Astrocyte (in vitro differentiated cells and primary cell): ENCODE measurements at regions not wholly inside any gene's neighbourhood (a gene's known extent, or its start where the extent isn't known, plus 50 kb on each side); places are given as distances from the start of the nearest gene placed in this dataset.

ENCODE experiments used
- DNase-seq: peaks from one replicate; pipeline ENCODE4 v3.0.0-alpha.2; 2010; ENCODE audit warnings: low read depth
- FAIRE-seq: peaks from 2 replicates; lab custom pipeline; 2011; peaks lifted over from hg19 to GRCh38; lab: Jason Lieb, UNC
- H2AFZ ChIP-seq: 2 replicates; pipeline ENCODE4 v1.6.0; 2012; ENCODE audit warnings: low read depth, low read length, inconsistent platforms
- H3K27ac ChIP-seq: 2 replicates; pipeline ENCODE4 v1.5.1; 2011; ENCODE audit warnings: low read depth, low read length, inconsistent platforms
- H3K27me3 ChIP-seq: 2 replicates; pipeline ENCODE4 v1.6.0; 2011; ENCODE audit warnings: low read length, inconsistent platforms; ENCODE audit not compliant: insufficient read depth
- H3K36me3 ChIP-seq: 2 replicates; pipeline ENCODE4 v1.5.1; 2011; ENCODE audit warnings: low read length, inconsistent platforms; ENCODE audit not compliant: insufficient read depth
- H3K4me1 ChIP-seq: 2 replicates; pipeline ENCODE4 v1.5.1; 2011; ENCODE audit warnings: low read length, inconsistent platforms; ENCODE audit not compliant: insufficient read depth
- H3K4me2 ChIP-seq: 2 replicates; pipeline ENCODE4 v1.6.0; 2012; ENCODE audit warnings: low read length, inconsistent platforms
- H3K4me3 ChIP-seq: 2 replicates; pipeline ENCODE4 v1.5.1; 2011; ENCODE audit warnings: low read depth, mild to moderate bottlenecking, low read length, inconsistent platforms; ENCODE audit not compliant: insufficient read depth
- H3K79me2 ChIP-seq: 2 replicates; pipeline ENCODE4 v1.6.0; 2012; ENCODE audit warnings: mild to moderate bottlenecking, low read length, inconsistent platforms; ENCODE audit not compliant: insufficient read depth
- H3K9ac ChIP-seq: 2 replicates; pipeline ENCODE4 v1.6.0; 2012; ENCODE audit warnings: mild to moderate bottlenecking, low read length, inconsistent platforms
- H3K9me3 ChIP-seq: 2 replicates; pipeline ENCODE4 v1.5.1; 2012; ENCODE audit warnings: low read depth, mild to moderate bottlenecking, low read length, inconsistent platforms; ENCODE audit not compliant: insufficient read depth
- H4K20me1 ChIP-seq: 2 replicates; pipeline ENCODE4 v1.6.0; 2012; ENCODE audit warnings: low read length, inconsistent platforms; ENCODE audit not compliant: insufficient read depth
- H3K27ac Mint-ChIP-seq: one replicate; pipeline ENCODE4 v1.8.0; 2021; ENCODE audit warnings: mild to moderate bottlenecking, mixed read lengths; ENCODE audit not compliant: unreplicated experiment
- H3K27me3 Mint-ChIP-seq: one replicate; pipeline ENCODE4 v1.8.0; 2021; ENCODE audit warnings: low read depth, mixed read lengths; ENCODE audit not compliant: unreplicated experiment
- H3K36me3 Mint-ChIP-seq: one replicate; pipeline ENCODE4 v1.8.0; 2021; ENCODE audit warnings: low read depth, mixed read lengths; ENCODE audit not compliant: unreplicated experiment
- H3K4me1 Mint-ChIP-seq: one replicate; pipeline ENCODE4 v1.8.0; 2021; ENCODE audit warnings: low read depth, mixed read lengths; ENCODE audit not compliant: unreplicated experiment
- H3K4me3 Mint-ChIP-seq: one replicate; pipeline ENCODE4 v1.8.0; 2021; ENCODE audit warnings: mild to moderate bottlenecking, moderate library complexity, mixed read lengths; ENCODE audit not compliant: unreplicated experiment
- H3K9me3 Mint-ChIP-seq: one replicate; pipeline ENCODE4 v1.8.0; 2021; ENCODE audit warnings: mild to moderate bottlenecking, mixed read lengths; ENCODE audit not compliant: unreplicated experiment
- EZH2 ChIP-seq: IDR thresholded peaks from 2 replicates; pipeline ENCODE4 v1.6.1; 2012; ENCODE audit warnings: mild to moderate bottlenecking, low read length, inconsistent platforms; ENCODE audit not compliant: insufficient read depth
- TF ChIP-seq, protein P1 (sequence below): IDR thresholded peaks from 2 replicates; pipeline ENCODE4 v1.5.1; 2011; ENCODE audit warnings: low read depth, mild to moderate bottlenecking, inconsistent platforms, low read length, moderate library complexity; ENCODE audit not compliant: insufficient read depth

DNA sequence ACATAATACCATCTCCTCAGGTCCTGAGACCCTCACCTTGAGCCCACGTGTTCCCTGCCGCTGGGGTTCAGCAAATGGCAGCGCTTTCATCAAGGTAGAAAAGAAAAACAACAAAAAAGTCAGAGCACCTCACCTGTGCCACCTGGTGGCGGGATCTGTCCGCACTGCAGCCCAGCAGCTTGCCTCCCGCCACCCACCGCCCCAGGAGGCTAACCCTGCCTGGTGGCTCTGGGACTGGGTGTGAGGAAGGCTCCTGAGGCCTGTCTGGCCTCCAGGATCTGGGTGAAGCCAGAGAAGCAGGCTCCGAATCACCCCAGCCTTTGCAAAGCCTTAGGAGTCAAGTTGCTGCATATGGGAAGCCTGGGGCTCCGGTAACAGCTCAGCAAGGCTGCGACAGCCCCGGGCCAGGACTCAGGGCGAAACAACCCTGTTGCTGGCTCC is 270.8 kb downstream of the BMP7 start:
- Histone ChIP-seq H3K36me3 (no peaks in the 10 kb centered on the region), H3K9ac (no peak overlapping the region), H4K20me1 (no peaks in the 10 kb centered on the region), H3K27ac (no peak overlapping the region), H3K4me2 (no peak overlapping the region), H3K79me2 (no peaks in the 10 kb centered on the region), H3K27me3 (peaks cover 3% of the 10 kb centered on the region), H3K9me3 (peaks cover 12% of the 10 kb centered on the region), H2AFZ (no peak overlapping the region), H3K4me3 (no peak overlapping the region), H3K4me1 (no peaks in the 10 kb centered on the region)
- no peaks in the 10 kb centered on the region for H3K4me1 Mint-ChIP-seq
- H3K4me3 Mint-ChIP-seq: no peak overlapping the region
- peaks cover 26% of the 10 kb centered on the region for H3K9me3 Mint-ChIP-seq
- TF ChIP-seq, protein P1, sequence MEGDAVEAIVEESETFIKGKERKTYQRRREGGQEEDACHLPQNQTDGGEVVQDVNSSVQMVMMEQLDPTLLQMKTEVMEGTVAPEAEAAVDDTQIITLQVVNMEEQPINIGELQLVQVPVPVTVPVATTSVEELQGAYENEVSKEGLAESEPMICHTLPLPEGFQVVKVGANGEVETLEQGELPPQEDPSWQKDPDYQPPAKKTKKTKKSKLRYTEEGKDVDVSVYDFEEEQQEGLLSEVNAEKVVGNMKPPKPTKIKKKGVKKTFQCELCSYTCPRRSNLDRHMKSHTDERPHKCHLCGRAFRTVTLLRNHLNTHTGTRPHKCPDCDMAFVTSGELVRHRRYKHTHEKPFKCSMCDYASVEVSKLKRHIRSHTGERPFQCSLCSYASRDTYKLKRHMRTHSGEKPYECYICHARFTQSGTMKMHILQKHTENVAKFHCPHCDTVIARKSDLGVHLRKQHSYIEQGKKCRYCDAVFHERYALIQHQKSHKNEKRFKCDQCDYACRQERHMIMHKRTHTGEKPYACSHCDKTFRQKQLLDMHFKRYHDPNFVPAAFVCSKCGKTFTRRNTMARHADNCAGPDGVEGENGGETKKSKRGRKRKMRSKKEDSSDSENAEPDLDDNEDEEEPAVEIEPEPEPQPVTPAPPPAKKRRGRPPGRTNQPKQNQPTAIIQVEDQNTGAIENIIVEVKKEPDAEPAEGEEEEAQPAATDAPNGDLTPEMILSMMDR: peak; percentile 44
- TF ChIP-seq EZH2: no peak
- FAIRE-seq: no peak
- no peak overlapping the region for H3K27ac Mint-ChIP-seq
- DNase-seq: no peak
- peaks cover 27% of the 10 kb centered on the region for H3K27me3 Mint-ChIP-seq
- H3K36me3 Mint-ChIP-seq: peaks cover 3% of the 10 kb centered on the region

DNA sequence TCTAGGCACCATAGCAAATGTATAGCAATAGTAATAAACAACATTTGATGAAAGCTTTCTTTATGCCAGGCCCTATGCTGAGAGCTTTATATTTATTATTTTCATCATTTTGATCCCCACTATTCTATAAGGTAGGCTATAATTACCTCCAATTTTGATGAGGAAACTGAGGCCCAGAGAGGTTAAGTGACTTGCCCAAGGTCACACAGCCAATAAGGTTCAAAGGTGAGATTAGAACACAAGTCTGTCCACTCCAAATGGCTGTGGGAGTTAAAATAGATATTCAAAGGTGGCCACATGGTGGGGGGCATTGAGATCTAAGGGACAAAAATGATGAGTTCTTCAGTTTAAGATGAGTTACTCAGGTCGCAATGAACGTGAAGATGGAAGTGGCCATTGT is 269.9 kb downstream of the BMP7 start:
- Histone ChIP-seq H3K79me2 (no peaks in the 10 kb centered on the region), H3K27me3 (peaks cover 3% of the 10 kb centered on the region), H2AFZ (no peak overlapping the region), H3K36me3 (no peaks in the 10 kb centered on the region), H3K9me3 (peaks cover 12% of the 10 kb centered on the region), H3K4me3 (no peak overlapping the region), H3K9ac (no peak overlapping the region), H3K4me1 (no peaks in the 10 kb centered on the region), H4K20me1 (no peaks in the 10 kb centered on the region), H3K4me2 (no peak overlapping the region), H3K27ac (no peak overlapping the region)
- FAIRE-seq: no peak
- no peak for TF ChIP-seq EZH2
- TF ChIP-seq, protein P1: no peak
- Mint-ChIP-seq H3K36me3 (peaks cover 3% of the 10 kb centered on the region), H3K9me3 (peaks cover 26% of the 10 kb centered on the region), H3K4me3 (no peak overlapping the region), H3K27me3 (peaks cover 23% of the 10 kb centered on the region), H3K27ac (no peak overlapping the region), H3K4me1 (no peaks in the 10 kb centered on the region)
- DNase-seq: no peak

DNA sequence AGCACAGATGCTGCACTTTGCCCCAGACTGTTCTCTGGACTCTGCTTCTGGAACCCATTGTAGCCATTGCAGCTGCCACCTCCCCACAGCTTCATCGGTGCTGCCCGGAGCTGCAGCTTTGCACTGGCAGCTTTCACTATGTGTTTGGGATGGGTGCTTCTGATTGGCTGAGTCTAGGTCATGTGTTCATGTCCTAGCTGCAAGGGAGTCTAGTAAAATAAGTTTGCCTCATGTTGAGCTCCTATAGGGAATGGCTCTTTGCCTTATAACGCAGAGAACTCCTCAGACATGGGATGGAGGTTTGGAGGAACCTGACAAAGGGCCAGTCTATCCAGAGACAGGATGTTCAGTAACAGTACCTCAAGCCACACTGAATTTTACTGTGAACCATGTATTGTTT is 268.0 kb downstream of the BMP7 start:
- no peak overlapping the region for H3K4me2 ChIP-seq
- peaks cover 8% of the 10 kb centered on the region for H3K27me3 ChIP-seq
- no peak overlapping the region for H3K27ac ChIP-seq
- FAIRE-seq: no peak
- H3K79me2 ChIP-seq: no peaks in the 10 kb centered on the region
- TF ChIP-seq, protein P1: no peak
- no peak for TF ChIP-seq EZH2
- Mint-ChIP-seq H3K27ac (no peak overlapping the region), H3K4me3 (no peak overlapping the region), H3K4me1 (peaks cover 4% of the 10 kb centered on the region), H3K36me3 (peaks cover 3% of the 10 kb centered on the region), H3K27me3 (peaks cover 21% of the 10 kb centered on the region), H3K9me3 (peaks cover 26% of the 10 kb centered on the region)
- H2AFZ ChIP-seq: no peak overlapping the region
- H3K9me3 ChIP-seq: peaks cover 12% of the 10 kb centered on the region
- no peaks in the 10 kb centered on the region for H4K20me1 ChIP-seq
- H3K4me3 ChIP-seq: no peak overlapping the region
- no peaks in the 10 kb centered on the region for H3K36me3 ChIP-seq
- no peak for DNase-seq
- no peak overlapping the region for H3K9ac ChIP-seq
- peaks cover 7% of the 10 kb centered on the region for H3K4me1 ChIP-seq
